ENCODE measurements at regions not wholly inside any gene's neighbourhood (a gene's known extent, or its start where the extent isn't known, plus 50 kb on each side); places are given as distances from the start of the nearest gene placed in this dataset.
"Not testable (repeated sequence)": the region's sequence is repeated elsewhere in the genome, so short reads cannot be mapped to it uniquely, and the experiment has no call there.

- Histone ChIP-seq H3K27me3 (no peaks in the 10 kb centered on the region), H3K9me3 (no peaks in the 10 kb centered on the region), H3K4me3 (ENCODE audit: low read depth, low read length) (no peak overlapping the region), H3K4me1 (no peaks in the 10 kb centered on the region), H3K36me3 (no peaks in the 10 kb centered on the region)
- no peak for DNase-seq
- TF ChIP-seq CTCF (IDR thresholded peaks at IDR 0.05; ENCODE audit: low read depth, low read length), result no peak
Observed at GRCh38 chr2:84223191-84223590, 235.9 kb downstream of the SUCLG1 start.

GRCh38 chr2:84221102-84221501 lies 238.0 kb downstream of the SUCLG1 start:
- H3K4me1 ChIP-seq; H3K4me3 ChIP-seq (ENCODE audit: low read depth, low read length); DNase-seq; H3K36me3 ChIP-seq; H3K9me3 ChIP-seq; H3K27me3 ChIP-seq: not testable (repeated sequence)

GRCh38 chr2:84217456-84217855 lies 241.6 kb downstream of the SUCLG1 start:
- H3K9me3 ChIP-seq, result no peaks in the 10 kb centered on the region
- H3K4me3 ChIP-seq (ENCODE audit: low read depth, low read length), result no peak overlapping the region
- TF ChIP-seq CTCF (IDR thresholded peaks at IDR 0.05; ENCODE audit: low read depth, low read length), result no peak
- no peak for DNase-seq
- H3K36me3 ChIP-seq, result no peaks in the 10 kb centered on the region
- no peaks in the 10 kb centered on the region for H3K4me1 ChIP-seq
- no peaks in the 10 kb centered on the region for H3K27me3 ChIP-seq

GRCh38 chr2:84214455-84214854 lies 244.6 kb downstream of the SUCLG1 start:
- Histone ChIP-seq H3K4me1 (no peaks in the 10 kb centered on the region), H3K27me3 (no peaks in the 10 kb centered on the region), H3K36me3 (no peaks in the 10 kb centered on the region), H3K9me3 (no peaks in the 10 kb centered on the region), H3K4me3 (ENCODE audit: low read depth, low read length) (no peak overlapping the region)
- DNase-seq, result no peak
- no peak for TF ChIP-seq CTCF (IDR thresholded peaks at IDR 0.05; ENCODE audit: low read depth, low read length)

- H3K9me3 ChIP-seq, result no peaks in the 10 kb centered on the region
- DNase-seq, result no peak
Observed at GRCh38 chr2:84212611-84213314, 246.3 kb downstream of the SUCLG1 start.

GRCh38 chr2:84209941-84210340 lies 249.1 kb downstream of the SUCLG1 start:
- no peak for DNase-seq
- Histone ChIP-seq H3K9me3 (no peaks in the 10 kb centered on the region), H3K4me3 (ENCODE audit: low read depth, low read length) (no peak overlapping the region), H3K27me3 (no peaks in the 10 kb centered on the region), H3K36me3 (no peaks in the 10 kb centered on the region), H3K4me1 (no peaks in the 10 kb centered on the region)
- TF ChIP-seq CTCF (IDR thresholded peaks at IDR 0.05; ENCODE audit: low read depth, low read length), result no peak

More at GRCh38 chr2:84212611-84213314, 246.3 kb downstream of the SUCLG1 start:
- Histone ChIP-seq H3K27me3 (no peaks in the 10 kb centered on the region), H3K4me3 (ENCODE audit: low read depth, low read length) (no peak overlapping the region), H3K36me3 (no peaks in the 10 kb centered on the region), H3K4me1 (no peaks in the 10 kb centered on the region)
- TF ChIP-seq CTCF (IDR thresholded peaks at IDR 0.05; ENCODE audit: low read depth, low read length), result no peak
